ENCODE measurements at regions not wholly inside any gene's neighbourhood (a gene's known extent, or its start where the extent isn't known, plus 50 kb on each side); places are given as distances from the start of the nearest gene placed in this dataset.

- H3K36me3 Mint-ChIP-seq = peaks cover 22% of the 10 kb centered on the region
- ChIA-PET POLR2A (no interaction called here), CTCF (no interaction called here)
- TF ChIP-seq ARID4B (CRISPR knock-in tag; IDR thresholded peaks at IDR 0.05; ENCODE audit: borderline replicate concordance) = no peak
- TF ChIP-seq E2F4 (CRISPR knock-in tag; IDR thresholded peaks at IDR 0.05; ENCODE audit: borderline replicate concordance, low read depth) = no peak
- TF ChIP-seq IRF1 (CRISPR knock-in tag; IDR thresholded peaks at IDR 0.05) = no peak
- no peak for TF ChIP-seq AFF4 (CRISPR knock-in tag; IDR thresholded peaks at IDR 0.05; ENCODE audit: borderline replicate concordance)
- no peak for TF ChIP-seq ZNF423 (CRISPR knock-in tag; IDR thresholded peaks at IDR 0.05)
- TF ChIP-seq JAZF1 (CRISPR knock-in tag; IDR thresholded peaks at IDR 0.05) = no peak
- no peak for TF ChIP-seq JUN (CRISPR knock-in tag; IDR thresholded peaks at IDR 0.05)
- H3K27me3 Mint-ChIP-seq (ENCODE audit: low read depth) = no peaks in the 10 kb centered on the region; the same call in 1 of the 2 replicates
- no peak overlapping the region for H3K4me3 Mint-ChIP-seq
- no peak overlapping the region for H3K27ac Mint-ChIP-seq
- H3K9me3 Mint-ChIP-seq = peaks cover 23% of the 10 kb centered on the region
- ATAC-seq (no peak), DNase-seq (ENCODE audit: low spot score) (no peak)
- peaks cover 18% of the 10 kb centered on the region for H3K4me1 Mint-ChIP-seq
Measured at GRCh38 chr2:76517574-76517909, 806.8 kb upstream of the GCFC2 start.

- no peak for ATAC-seq
- Mint-ChIP-seq H3K4me3 (no peak overlapping the region), H3K4me1 (peaks cover 23% of the 10 kb centered on the region), H3K36me3 (peaks cover 22% of the 10 kb centered on the region), H3K27me3 (ENCODE audit: low read depth) (no peaks in the 10 kb centered on the region; the same call in 1 of the 2 replicates), H3K9me3 (peaks cover 23% of the 10 kb centered on the region), H3K27ac (no peak overlapping the region)
- POLR2A ChIA-PET = no interaction called here
- no peak for TF ChIP-seq SMAD3 (CRISPR knock-in tag; IDR thresholded peaks at IDR 0.05; ENCODE audit: borderline replicate concordance)
- TF ChIP-seq ZNF512 (CRISPR knock-in tag; IDR thresholded peaks at IDR 0.05; ENCODE audit: borderline replicate concordance) = no peak
- no peak for TF ChIP-seq ATF2 (CRISPR knock-in tag; IDR thresholded peaks at IDR 0.05; ENCODE audit: borderline replicate concordance, low read depth)
- no peak for TF ChIP-seq ZNF281 (CRISPR knock-in tag; IDR thresholded peaks at IDR 0.05)
- TF ChIP-seq ZBTB43 (CRISPR knock-in tag; IDR thresholded peaks at IDR 0.05) = no peak
- no peak for TF ChIP-seq CREB1 (CRISPR knock-in tag; IDR thresholded peaks at IDR 0.05)
- DNase-seq (ENCODE audit: low spot score) = no peak
- CTCF ChIA-PET = no interaction called here
Measured at GRCh38 chr2:76516861-76517573, 806.3 kb upstream of the GCFC2 start.
